Neural cell (in vitro differentiated cells): ENCODE measurements at regions not wholly inside any gene's neighbourhood (a gene's known extent, or its start where the extent isn't known, plus 50 kb on each side); places are given as distances from the start of the nearest gene placed in this dataset.

Source experiments
- H2AFZ ChIP-seq: fragments of 200-600, 300-800 bp; sonication (generic), shearing (Covaris generic); 2 replicates; pipeline ENCODE4 v1.6.0; 2014; ENCODE audit warnings: low read depth, mild to moderate bottlenecking, antibody characterized with exemption, low read length, moderate library complexity
- H3F3A ChIP-seq: fragments of 200-600 bp; shearing (Covaris generic); 2 replicates; pipeline ENCODE4 v1.6.1; 2016; ENCODE audit warnings: mild to moderate bottlenecking, moderate library complexity, mixed read lengths, antibody characterized with exemption, low read length; ENCODE audit not compliant: insufficient read depth, poor library complexity, severe bottlenecking
- H3K27ac ChIP-seq: fragments of 200-600, 300-800 bp; sonication (generic), shearing (Covaris generic); 2 replicates; pipeline ENCODE4 v1.5.1; 2014; ENCODE audit warnings: mild to moderate bottlenecking, low read length, moderate library complexity
- H3K27me3 ChIP-seq: fragments of 300-800, 200-600 bp; sonication (generic), shearing (Covaris generic); 2 replicates; pipeline ENCODE4 v1.6.0; 2014; ENCODE audit warnings: mild to moderate bottlenecking, low read depth, low read length, moderate library complexity; ENCODE audit not compliant: insufficient read depth
- H3K36me3 ChIP-seq: fragments of 300-800, 200-600 bp; sonication (generic), shearing (Covaris generic); 2 replicates; pipeline ENCODE4 v1.5.1; 2014; ENCODE audit warnings: mild to moderate bottlenecking, antibody characterized with exemption, low read length, moderate library complexity; ENCODE audit not compliant: insufficient read depth
- H3K4me2 ChIP-seq: fragments of 300-800, 200-600 bp; sonication (generic), shearing (Covaris generic); 2 replicates; pipeline ENCODE4 v1.6.0; 2014; ENCODE audit warnings: mild to moderate bottlenecking, low read length
- H3K4me3 ChIP-seq: fragments of 300-800, 200-600 bp; sonication (generic), shearing (Covaris generic); 2 replicates; pipeline ENCODE4 v1.5.1; 2014; ENCODE audit warnings: mild to moderate bottlenecking, low read length, moderate library complexity
- H3K79me2 ChIP-seq: fragments of 200-600 bp; shearing (Covaris generic); replicated peaks from 2 replicates; pipeline ENCODE4 v1.6.0; 2014; ENCODE audit warnings: mild to moderate bottlenecking, low read length, moderate library complexity; ENCODE audit not compliant: insufficient read depth
- H3K9ac ChIP-seq: fragments of 300-800, 200-600 bp; sonication (generic), shearing (Covaris generic); 2 replicates; pipeline ENCODE4 v1.6.1; 2016; ENCODE audit warnings: mild to moderate bottlenecking, low read length, mixed read lengths
- H3K9me2 ChIP-seq: fragments of 200-600 bp; shearing (Covaris generic); 2 replicates; pipeline ENCODE4 v1.6.1; 2016; ENCODE audit warnings: mild to moderate bottlenecking, low read length, mixed read lengths; ENCODE audit not compliant: insufficient read depth
- H3K9me3 ChIP-seq: fragments of 200-600, 300-800 bp; sonication (generic), shearing (Covaris generic); 2 replicates; pipeline ENCODE4 v1.6.1; 2016; ENCODE audit warnings: mild to moderate bottlenecking, mixed run types, low read length, moderate library complexity, mixed read lengths
- H4K20me1 ChIP-seq: fragments of 200-600 bp; shearing (Covaris generic); 2 replicates; pipeline ENCODE4 v1.6.1; 2016; ENCODE audit warnings: mild to moderate bottlenecking, mixed run types; ENCODE audit not compliant: insufficient read depth
- CTCF ChIP-seq: fragments of 450-650 bp; IDR thresholded peaks from 2 replicates; pipeline ENCODE4 v1.5.1; 2014; ENCODE audit warnings: antibody characterized with exemption, mild to moderate bottlenecking, moderate library complexity; ENCODE audit not compliant: poor library complexity, severe bottlenecking
- EP300 ChIP-seq: fragments of 450-650 bp; conservative IDR thresholded peaks from 2 replicates; pipeline ENCODE4 v1.6.1; 2014; ENCODE audit warnings: antibody characterized with exemption, mild to moderate bottlenecking, moderate library complexity; ENCODE audit not compliant: poor library complexity, severe bottlenecking
- EZH2 ChIP-seq: fragments of 200-600, 300-800 bp; shearing (Covaris generic), sonication (generic); IDR thresholded peaks from 2 replicates; pipeline ENCODE4 v1.6.1; 2014; ENCODE audit warnings: antibody characterized with exemption, low read length, borderline replicate concordance, mild to moderate bottlenecking; ENCODE audit not compliant: insufficient read depth, poor library complexity, severe bottlenecking
- MXI1 ChIP-seq: fragments of 450-650 bp; conservative IDR thresholded peaks from 2 replicates; pipeline ENCODE4 v1.6.1; 2014; ENCODE audit warnings: antibody characterized with exemption, mild to moderate bottlenecking; ENCODE audit not compliant: poor library complexity, severe bottlenecking
- POLR2AphosphoS5 ChIP-seq: IDR thresholded peaks from 2 replicates; pipeline ENCODE4 v1.6.1; 2012
- RAD21 ChIP-seq: fragments of 450-650 bp; conservative IDR thresholded peaks from 2 replicates; pipeline ENCODE4 v1.6.1; 2014; ENCODE audit warnings: antibody characterized with exemption, mild to moderate bottlenecking, moderate library complexity
- REST ChIP-seq: IDR thresholded peaks from 2 replicates; pipeline ENCODE4 v1.6.1; 2012; ENCODE audit warnings: borderline replicate concordance
- SMC3 ChIP-seq: fragments of 450-650 bp; conservative IDR thresholded peaks from 2 replicates; pipeline ENCODE4 v1.6.1; 2014; ENCODE audit warnings: antibody characterized with exemption, mild to moderate bottlenecking, moderate library complexity; ENCODE audit not compliant: poor library complexity
- TAF1 ChIP-seq: IDR thresholded peaks from 2 replicates; pipeline ENCODE4 v1.6.1; 2012; ENCODE audit warnings: low read depth

DNA sequence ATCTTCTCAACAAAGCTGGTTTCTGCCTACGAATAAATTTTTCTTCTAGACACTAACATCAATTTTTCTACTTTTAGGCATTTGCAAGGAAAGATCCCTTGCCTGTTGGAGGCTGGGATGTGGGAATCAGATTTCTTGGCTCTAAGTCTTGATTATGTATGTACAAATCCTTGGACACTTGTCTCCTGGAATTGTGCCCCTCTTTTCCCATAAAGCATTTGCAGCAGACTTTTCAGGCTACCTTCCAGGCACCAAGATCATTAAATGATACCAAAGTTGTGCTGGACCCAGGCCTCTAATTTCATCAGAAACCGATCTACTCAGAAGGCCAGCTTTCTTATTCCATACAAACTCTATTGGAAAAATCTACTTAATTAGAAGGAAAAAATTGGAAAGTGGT is 339.5 kb upstream of the DIPK2B start:
- Histone ChIP-seq H2AFZ (no peak overlapping the region), H3K9me2 (no peaks in the 10 kb centered on the region), H3K27ac (no peak overlapping the region), H3F3A (no peaks in the 10 kb centered on the region), H3K79me2 (no peaks in the 10 kb centered on the region), H3K4me3 (no peak overlapping the region), H3K9me3 (no peaks in the 10 kb centered on the region), H3K36me3 (no peaks in the 10 kb centered on the region), H3K4me2 (no peak overlapping the region), H3K27me3 (no peaks in the 10 kb centered on the region), H4K20me1 (no peaks in the 10 kb centered on the region), H3K9ac (no peak overlapping the region)
- TF ChIP-seq TAF1 = no peak
- no peak for TF ChIP-seq CTCF
- no peak for TF ChIP-seq MXI1
- TF ChIP-seq POLR2AphosphoS5 = no peak
- TF ChIP-seq EZH2 = no peak
- no peak for TF ChIP-seq EP300
- no peak for TF ChIP-seq SMC3
- no peak for TF ChIP-seq REST
- TF ChIP-seq RAD21 = no peak

DNA sequence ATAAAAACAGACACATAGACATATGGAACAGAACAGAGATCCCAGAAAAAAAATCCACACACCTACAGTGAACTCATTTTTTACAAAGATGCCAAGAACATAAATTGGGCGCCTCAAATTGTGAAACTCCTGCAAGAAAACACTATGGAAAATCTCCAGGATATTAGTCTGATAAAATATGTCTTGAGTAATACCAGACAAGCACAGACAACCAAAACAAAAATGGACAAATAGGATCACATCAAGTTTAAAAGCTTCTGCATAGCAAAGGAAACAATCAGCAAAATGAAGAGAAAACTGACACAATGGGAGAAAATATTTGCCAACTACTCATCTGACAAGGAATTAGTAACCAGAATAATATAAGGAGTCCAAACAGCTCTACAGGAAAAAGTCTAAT is 337.3 kb upstream of the DIPK2B start:
- Histone ChIP-seq H3K27me3 (no peaks in the 10 kb centered on the region), H3K4me2 (no peak overlapping the region), H4K20me1 (no peaks in the 10 kb centered on the region), H2AFZ (no peak overlapping the region), H3F3A (no peaks in the 10 kb centered on the region), H3K27ac (no peak overlapping the region), H3K9me3 (no peaks in the 10 kb centered on the region), H3K9me2 (no peaks in the 10 kb centered on the region), H3K36me3 (no peaks in the 10 kb centered on the region), H3K4me3 (no peak overlapping the region), H3K79me2 (no peaks in the 10 kb centered on the region), H3K9ac (no peak overlapping the region)
- TF ChIP-seq EP300 = no peak

GRCh38 chrX:45527834-45528233 is 327.2 kb upstream of the DIPK2B start:
- Histone ChIP-seq H3K36me3 (no peaks in the 10 kb centered on the region), H3K4me2 (no peak overlapping the region), H3K9me3 (no peaks in the 10 kb centered on the region), H4K20me1 (no peaks in the 10 kb centered on the region), H3K27ac (no peak overlapping the region), H3F3A (no peaks in the 10 kb centered on the region), H2AFZ (no peak overlapping the region), H3K9me2 (no peaks in the 10 kb centered on the region), H3K79me2 (no peaks in the 10 kb centered on the region), H3K4me3 (no peak overlapping the region), H3K9ac (no peak overlapping the region), H3K27me3 (no peaks in the 10 kb centered on the region)
- TF ChIP-seq SMC3 (no peak), TAF1 (no peak), MXI1 (no peak), EP300 (no peak), CTCF (no peak)
